HepG2 (cell line): ENCODE measurements at regions not wholly inside any gene's neighbourhood (a gene's known extent, or its start where the extent isn't known, plus 50 kb on each side); places are given as distances from the start of the nearest gene placed in this dataset.

Experiments
- ATAC-seq: fragments of 200-7000 bp; cut with Tn5 transposase; 3 replicates; pipeline ENCODE4 v1.9.1; 2020; ENCODE audit warnings: mild to moderate bottlenecking, moderate library complexity
- BruUV-seq: library from RNA; stranded (reverse); fragments of 400-500 nt; replicated peaks from 2 replicates; lab custom pipeline; 2021; lab: Mats Ljungman, UMichigan
- CTCF ChIA-PET: fragments of 300-600 bp; formaldehyde crosslinking; extraction: SDS; loops from one replicate; lab custom pipeline; 2021; ENCODE audit warnings: low total read pairs, inconsistent platforms, low intra/inter-chr PET ratio; lab: Yijun Ruan, JAX
- POLR2A ChIA-PET: fragments of 350-600 bp; sonication (Branson Sonifier 250); formaldehyde crosslinking; loops from one replicate; lab custom pipeline; 2020; ENCODE audit warnings: antibody characterized with exemption, inconsistent platforms; lab: Yijun Ruan, JAX
- DNase-seq: peaks from one replicate; pipeline ENCODE4 v3.0.0-alpha.2; 2015; ENCODE audit warnings: low spot score
- FAIRE-seq: peaks from 3 replicates; lab custom pipeline; 2011; peaks lifted over from hg19 to GRCh38; lab: Jason Lieb, UNC
- H2AFZ ChIP-seq: one replicate; pipeline ENCODE4 v1.6.1; 2011; ENCODE audit warnings: low read length, inconsistent platforms
- H3K27ac ChIP-seq: fragments of 300-600 bp; 3 replicates; pipeline ENCODE4 v1.8.0; 2011; ENCODE audit warnings: mixed run types, mild to moderate bottlenecking, mixed read lengths, low read length, inconsistent platforms; ENCODE audit not compliant: insufficient read depth; ENCODE audit errors: extremely low read length
- H3K27me3 ChIP-seq, 2 experiments: fragments of 200-600 bp in 1 of 2; 2 replicates in 1 of 2; 3 replicates in 1 of 2; pipeline versions ENCODE4 v1.6.0 to v1.8.0; 2011; ENCODE audit warnings: low read length in 2 of 2, mild to moderate bottlenecking in 2 of 2, moderate library complexity in 2 of 2, inconsistent platforms in 1 of 2; ENCODE audit not compliant: insufficient read depth in 2 of 2, control insufficient read depth in 1 of 2
- H3K36me3 ChIP-seq, 2 experiments: fragments of 200-600 bp in 1 of 2; replicated peaks in 1 of 2; 2 replicates in 1 of 2; 3 replicates in 1 of 2; pipeline versions ENCODE4 v1.5.1 to v1.8.0; 2011; ENCODE audit warnings: low read length in 2 of 2, inconsistent platforms in 1 of 2; ENCODE audit not compliant: insufficient read depth in 2 of 2, control insufficient read depth in 1 of 2
- H3K4me1 ChIP-seq: 2 replicates; pipeline ENCODE4 v1.5.1; 2012; ENCODE audit warnings: low read length, inconsistent platforms; ENCODE audit not compliant: insufficient read depth
- H3K4me2 ChIP-seq: 2 replicates; pipeline ENCODE4 v1.6.0; 2011; ENCODE audit warnings: low read depth, low read length, inconsistent platforms
- H3K4me3 ChIP-seq, 3 experiments: fragments of 200-600 bp in 1 of 3; sonication (generic), shearing (Covaris generic) in 1 of 3; replicated peaks in 1 of 3; 2 replicates each; pipeline ENCODE4 v1.5.1; 2011 to 2016; ENCODE audit warnings: low read length in 3 of 3, inconsistent platforms in 2 of 3, low read depth in 2 of 3, mild to moderate bottlenecking in 2 of 3, control low read depth in 1 of 3, mixed read lengths in 1 of 3; ENCODE audit not compliant: insufficient read depth in 1 of 3
- H3K79me2 ChIP-seq: one replicate; pipeline ENCODE4 v1.6.1; 2011; ENCODE audit warnings: low read length, inconsistent platforms; ENCODE audit not compliant: insufficient read depth
- H3K9ac ChIP-seq: 2 replicates; pipeline ENCODE4 v1.6.0; 2011; ENCODE audit warnings: mild to moderate bottlenecking, low read depth, low read length, inconsistent platforms; ENCODE audit not compliant: insufficient read depth
- H3K9me3 ChIP-seq: 2 replicates; pipeline ENCODE4 v1.5.1; 2012; ENCODE audit warnings: mild to moderate bottlenecking, low read length
- H4K20me1 ChIP-seq: 2 replicates; pipeline ENCODE4 v1.6.0; 2011; ENCODE audit warnings: inconsistent platforms, mild to moderate bottlenecking, low read length, moderate library complexity; ENCODE audit not compliant: insufficient read depth
- ARID4A ChIP-seq: sonication (generic); formaldehyde crosslinking; IDR thresholded peaks from 2 replicates; pipeline ENCODE4 v1.5.0; 2020; ENCODE audit warnings: mild to moderate bottlenecking, missing genetic modification reagents, borderline replicate concordance
- DDIT3 ChIP-seq: sonication (generic); formaldehyde crosslinking; IDR thresholded peaks from 2 replicates; pipeline ENCODE4 v1.4.0; 2020; ENCODE audit warnings: mild to moderate bottlenecking, missing genetic modification reagents
- DNMT3B ChIP-seq: conservative IDR thresholded peaks from 2 replicates; pipeline ENCODE4 v1.6.1; 2016; ENCODE audit warnings: missing biosample characterization, control low read depth
- GTF3A ChIP-seq: sonication (generic); formaldehyde crosslinking; conservative IDR thresholded peaks from 2 replicates; pipeline ENCODE4 v1.4.0; 2020; ENCODE audit warnings: mild to moderate bottlenecking, missing genetic modification reagents
- NFAT5 ChIP-seq: sonication (generic); formaldehyde crosslinking; IDR thresholded peaks from 2 replicates; pipeline ENCODE4 v1.4.0; 2020; ENCODE audit warnings: missing genetic modification reagents
- PHF5A ChIP-seq: IDR thresholded peaks from one replicate; pipeline ENCODE4 v1.6.1; 2018; ENCODE audit warnings: low read depth, missing genetic modification reagents; ENCODE audit not compliant: unreplicated experiment
- POGK ChIP-seq: sonication (generic); formaldehyde crosslinking; conservative IDR thresholded peaks from 2 replicates; pipeline ENCODE4 v1.8.0; 2022; ENCODE audit warnings: mild to moderate bottlenecking, moderate library complexity, missing genetic modification reagents
- TRIM24 ChIP-seq: sonication (generic); formaldehyde crosslinking; IDR thresholded peaks from 2 replicates; pipeline ENCODE4 v1.8.0; 2022; ENCODE audit warnings: mild to moderate bottlenecking, missing genetic modification reagents
- ZNF20 ChIP-seq: sonication (generic); formaldehyde crosslinking; IDR thresholded peaks from 2 replicates; pipeline ENCODE4 v1.4.0; 2020; ENCODE audit warnings: mild to moderate bottlenecking, moderate library complexity, missing genetic modification reagents
- WGBS: methylation state at CpG from one replicate; pipeline ENCODE4 v1.1.6; 2017; ENCODE audit warnings: low lambda C conversion rate; 5-methylcytosine and 5-hydroxymethylcytosine counted together
- in situ Hi-C: cut with HindIII; loops from 2 replicates; pipeline ENCODE4 v1.10.0; 2017; ENCODE audit warnings: low pct_unique_long_range_greater_than_20kb; ENCODE audit not compliant: extremely low pct_ligation_motif_present
- intact Hi-C: fragments of 100-400 bp; cut with micrococcal nuclease; formaldehyde crosslinking; loops from one replicate; pipeline ENCODE4 v1.10.0; 2022; ENCODE audit not compliant: unreplicated experiment

- TF ChIP-seq NFAT5 (CRISPR knock-in tag) (no peak), DNMT3B (CRISPR knock-in tag) (no peak)
- TF ChIP-seq, all 625 proteins: peak for 0
Measured at GRCh38 chr11:128095466-128095981, 491.8 kb downstream of the ETS1 start (continued).

- FAIRE-seq = no peak
- in situ Hi-C loops (no loop called here), intact Hi-C loops (no loop called here)
- no peak for DNase-seq
- 0% methylated on average over 1 of the region's 2 CpGs for WGBS
- H2AFZ ChIP-seq = no peak overlapping the region
- H3K4me2 ChIP-seq = no peak overlapping the region
- ChIA-PET POLR2A (no interaction called here), CTCF (no interaction called here)
- H3K4me1 ChIP-seq = no peaks in the 10 kb centered on the region
- H3K9me3 ChIP-seq = peaks cover 57% of the 10 kb centered on the region
- BruUV-seq = no TSS peak
- no peak for ATAC-seq
- H3K79me2 ChIP-seq = no peaks in the 10 kb centered on the region
- H3K36me3 ChIP-seq = no peaks in the 10 kb centered on the region
- no peaks in the 10 kb centered on the region for H3K27me3 ChIP-seq
- H3K27ac ChIP-seq = no peak overlapping the region
- H4K20me1 ChIP-seq = no peaks in the 10 kb centered on the region
- no peak overlapping the region for H3K9ac ChIP-seq
- no peak overlapping the region for H3K4me3 ChIP-seq
- TF ChIP-seq ARID4A (CRISPR knock-in tag) = no peak
- TF ChIP-seq POGK (CRISPR knock-in tag) = no peak
- TF ChIP-seq TRIM24 (CRISPR knock-in tag) = no peak
- TF ChIP-seq GTF3A = no peak
- TF ChIP-seq DDIT3 = no peak
- TF ChIP-seq PHF5A (CRISPR knock-in tag) = no peak
- no peak for TF ChIP-seq ZNF20 (CRISPR knock-in tag)
Measured at GRCh38 chr11:128093689-128094088, 493.7 kb downstream of the ETS1 start.
